Ovary (tissue), 7 donors: ENCODE measurements at regions not wholly inside any gene's neighbourhood (a gene's known extent, or its start where the extent isn't known, plus 50 kb on each side); places are given as distances from the start of the nearest gene placed in this dataset.

Experiments used
- DNase-seq, 5 donors: peaks; one replicate each; pipeline ENCODE4 v3.0.0-alpha.2; 2019 to 2020
- H3K27ac ChIP-seq, 2 donors: fragments of 200-600 bp; one replicate each; pipeline versions ENCODE4 v1.5.1 to v1.8.0; 2019 to 2022
- H3K27me3 ChIP-seq: fragments of 200-600 bp; one replicate; pipeline ENCODE4 v1.8.0; 2022
- H3K36me3 ChIP-seq: fragments of 200-600 bp; sonication (generic); one replicate; pipeline ENCODE4 v1.5.1; 2019
- H3K4me1 ChIP-seq: one replicate; pipeline ENCODE4 v1.8.1; 2013; ENCODE audit warnings: mild to moderate bottlenecking, moderate library complexity; ENCODE audit not compliant: insufficient read depth
- H3K4me3 ChIP-seq: fragments of 200-600 bp; sonication (generic); one replicate; pipeline ENCODE4 v1.5.1; 2017
- H3K9me3 ChIP-seq, 2 donors: fragments of 200-600 bp in 1 of 2; sonication (generic) in 1 of 2; one replicate each; pipeline versions ENCODE4 v1.5.1 to v1.8.1; 2013 to 2019; ENCODE audit warnings: mild to moderate bottlenecking in 1 of 2, moderate library complexity in 1 of 2
- EP300 ChIP-seq: sonication (generic); formaldehyde crosslinking; IDR thresholded peaks from one replicate; pipeline ENCODE4 v1.6.1; 2017; ENCODE audit warnings: antibody characterized with exemption
- POLR2A ChIP-seq: fragments of 450-650 bp; IDR thresholded peaks from one replicate; pipeline ENCODE4 v1.6.1; 2017; ENCODE audit warnings: antibody characterized with exemption, mild to moderate bottlenecking, moderate library complexity
- WGBS, 3 donors: extraction: QIAGEN DNeasy Blood & Tissue Kit in 1 of 3; methylation state at CpG; one replicate each; pipeline versions ENCODE4 v1.1.5 to v1.1.7; 2013 to 2017; 5-methylcytosine and 5-hydroxymethylcytosine counted together
- intact Hi-C, 4 donors: fragments of 100-400 bp; cut with DNase I; formaldehyde crosslinking; loops; one replicate each; pipeline versions ENCODE4 v1.11.0 to v1.15.1; 2022 to 2023
- TF ChIP-seq, protein P1 (sequence below), 3 donors: fragments of 450-650 bp in 2 of 3; fragments of 200-600 bp in 1 of 3; IDR thresholded peaks; one replicate each; pipeline versions ENCODE4 v1.5.1 to v1.8.0; 2016 to 2022; ENCODE audit warnings: antibody characterized with exemption in 3 of 3, mild to moderate bottlenecking in 1 of 3
- donor health status: DM: no; HTN: no; CAD: no; lungs with moderate emphysema.
- donor health status: DM: no; HTN: no; CAD: no.
- donor health status: Bipolar disorder and iron deficiency.
- donor health status: DM: no; HTN: no; CAD: no.
- donor health status: DM: yes; HTN: yes; CAD: no.

DNA sequence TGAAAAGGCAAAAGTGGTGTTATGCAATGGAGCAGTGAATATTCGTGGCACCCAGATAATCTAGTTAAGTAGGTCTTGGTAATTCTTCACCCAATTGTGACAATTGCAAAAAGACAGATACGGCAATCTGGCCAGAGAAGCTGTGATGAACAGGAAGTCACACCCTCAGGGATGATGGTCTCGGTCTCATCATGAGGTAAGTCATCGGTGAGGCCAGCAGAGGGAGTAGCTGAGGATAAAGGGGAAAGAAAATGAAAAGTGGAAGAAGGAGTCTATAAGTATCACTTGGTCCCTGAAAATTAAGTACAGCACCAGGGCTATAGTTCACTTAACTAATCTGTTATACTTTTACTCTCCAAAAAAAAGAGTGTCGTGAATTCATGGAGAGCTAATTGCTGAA lies 258.8 kb upstream of the NCAM2 start:
- no peak overlapping the region for H3K27ac ChIP-seq
- no peaks in the 10 kb centered on the region for H3K9me3 ChIP-seq
- no peaks in the 10 kb centered on the region for H3K36me3 ChIP-seq
- H3K4me3 ChIP-seq = no peak overlapping the region
- TF ChIP-seq EP300 = no peak
- TF ChIP-seq, protein P1, sequence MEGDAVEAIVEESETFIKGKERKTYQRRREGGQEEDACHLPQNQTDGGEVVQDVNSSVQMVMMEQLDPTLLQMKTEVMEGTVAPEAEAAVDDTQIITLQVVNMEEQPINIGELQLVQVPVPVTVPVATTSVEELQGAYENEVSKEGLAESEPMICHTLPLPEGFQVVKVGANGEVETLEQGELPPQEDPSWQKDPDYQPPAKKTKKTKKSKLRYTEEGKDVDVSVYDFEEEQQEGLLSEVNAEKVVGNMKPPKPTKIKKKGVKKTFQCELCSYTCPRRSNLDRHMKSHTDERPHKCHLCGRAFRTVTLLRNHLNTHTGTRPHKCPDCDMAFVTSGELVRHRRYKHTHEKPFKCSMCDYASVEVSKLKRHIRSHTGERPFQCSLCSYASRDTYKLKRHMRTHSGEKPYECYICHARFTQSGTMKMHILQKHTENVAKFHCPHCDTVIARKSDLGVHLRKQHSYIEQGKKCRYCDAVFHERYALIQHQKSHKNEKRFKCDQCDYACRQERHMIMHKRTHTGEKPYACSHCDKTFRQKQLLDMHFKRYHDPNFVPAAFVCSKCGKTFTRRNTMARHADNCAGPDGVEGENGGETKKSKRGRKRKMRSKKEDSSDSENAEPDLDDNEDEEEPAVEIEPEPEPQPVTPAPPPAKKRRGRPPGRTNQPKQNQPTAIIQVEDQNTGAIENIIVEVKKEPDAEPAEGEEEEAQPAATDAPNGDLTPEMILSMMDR (IDR thresholded peaks at IDR 0.05) = no peak
- no peak for TF ChIP-seq POLR2A
- H3K27me3 ChIP-seq = no peaks in the 10 kb centered on the region
- DNase-seq = no peak
- H3K4me1 ChIP-seq = no peaks in the 10 kb centered on the region
- intact Hi-C loops = no loop called here
- WGBS, 3 donors = 81 to 88% (median 86%) methylated on average over 5 of the region's 5 CpGs

DNA sequence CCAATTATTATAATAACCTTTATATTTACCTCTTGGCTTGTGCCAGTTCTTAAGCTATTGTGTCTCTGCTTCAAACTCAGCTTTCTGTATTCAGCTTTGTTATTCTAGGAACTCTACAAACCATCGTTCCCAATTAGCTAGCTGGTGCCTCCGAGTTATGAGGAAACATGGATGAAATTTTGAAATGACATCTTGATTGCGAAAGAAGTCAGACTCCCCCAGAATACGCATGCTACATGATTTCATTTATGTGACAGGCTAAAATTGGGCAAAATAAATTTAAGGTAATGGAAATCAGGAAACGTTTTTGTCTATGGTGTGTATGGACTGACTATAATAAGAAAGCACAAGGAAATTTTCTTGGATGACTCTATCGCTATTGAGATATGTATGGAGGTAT lies 256.8 kb upstream of the NCAM2 start:
- TF ChIP-seq EP300 = no peak
- TF ChIP-seq POLR2A = no peak
- TF ChIP-seq, protein P1 (IDR thresholded peaks at IDR 0.05) = no peak
- no peak for DNase-seq
- Histone ChIP-seq H3K27me3 (no peaks in the 10 kb centered on the region), H3K4me1 (no peaks in the 10 kb centered on the region), H3K27ac (no peak overlapping the region), H3K4me3 (no peak overlapping the region), H3K9me3 (no peaks in the 10 kb centered on the region), H3K36me3 (no peaks in the 10 kb centered on the region)
- intact Hi-C loops = no loop called here
- WGBS, 3 donors = 80 to 84% (median 80%) methylated on average over 6 of the region's 6 CpGs

DNA sequence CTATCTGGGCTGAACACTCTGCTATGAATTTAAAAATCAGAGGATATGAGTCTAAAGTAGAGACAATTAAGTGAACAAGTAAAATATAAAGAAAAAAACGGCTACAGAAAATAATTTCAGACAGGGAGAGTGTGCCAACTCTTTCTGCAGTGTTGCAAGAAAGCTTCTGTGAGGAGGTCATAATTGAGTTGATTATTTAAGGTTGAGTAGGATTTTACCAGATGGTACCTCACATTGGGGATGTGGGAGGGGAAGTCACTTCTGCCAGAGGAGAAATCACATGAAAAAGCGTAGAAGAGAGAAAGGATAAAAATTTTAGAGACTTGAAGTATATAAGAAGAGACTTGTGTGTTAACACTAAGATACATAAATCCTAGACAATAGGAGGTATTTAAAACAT lies 238.0 kb upstream of the NCAM2 start:
- no peak for DNase-seq
- WGBS, 3 donors = 26 to 33% (median 27%) methylated on average over 2 of the region's 2 CpGs
- intact Hi-C loops = loop anchor here in 1 of 4 donors (10.0 kb wide), 1 partner anchor 55 kb away; no protein-coding TSS in a partner anchor

DNA sequence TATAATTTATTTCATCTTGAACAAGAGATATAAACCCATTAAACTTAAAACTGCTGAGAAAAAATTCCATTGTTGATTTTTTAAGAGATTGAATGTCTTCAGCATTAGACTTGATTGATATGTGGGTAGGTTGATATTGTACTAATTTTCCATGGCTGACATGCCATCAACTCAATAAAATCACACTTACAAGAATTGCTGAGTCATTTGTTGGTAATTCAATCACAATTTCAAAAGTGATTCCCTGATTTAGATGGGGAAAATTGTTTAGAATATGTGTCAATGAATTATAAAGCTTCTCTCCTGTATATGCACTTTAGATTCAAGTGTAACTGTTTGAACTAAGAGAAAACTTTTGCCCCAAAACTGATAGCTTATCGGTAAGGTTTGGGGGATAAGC lies 223.5 kb upstream of the NCAM2 start:
- H3K27me3 ChIP-seq = no peaks in the 10 kb centered on the region
- DNase-seq = no peak
- H3K27ac ChIP-seq = no peak overlapping the region
- TF ChIP-seq POLR2A = no peak
- no peak for TF ChIP-seq EP300
- TF ChIP-seq, protein P1 (IDR thresholded peaks at IDR 0.05) = no peak
- no peak overlapping the region for H3K4me3 ChIP-seq
- intact Hi-C loops = no loop called here
- H3K4me1 ChIP-seq = no peaks in the 10 kb centered on the region
- 95 to 98% (median 96%) methylated on average over 1 of the region's 1 CpG for WGBS, 3 donors
- H3K36me3 ChIP-seq = no peaks in the 10 kb centered on the region
- no peaks in the 10 kb centered on the region for H3K9me3 ChIP-seq

More for the DNA sequence above, 238.0 kb upstream of the NCAM2 start:
- Histone ChIP-seq H3K4me3 (no peak overlapping the region), H3K27ac (no peak overlapping the region), H3K27me3 (no peaks in the 10 kb centered on the region), H3K36me3 (no peaks in the 10 kb centered on the region), H3K9me3 (no peaks in the 10 kb centered on the region), H3K4me1 (no peaks in the 10 kb centered on the region)
- TF ChIP-seq EP300 = no peak

DNA sequence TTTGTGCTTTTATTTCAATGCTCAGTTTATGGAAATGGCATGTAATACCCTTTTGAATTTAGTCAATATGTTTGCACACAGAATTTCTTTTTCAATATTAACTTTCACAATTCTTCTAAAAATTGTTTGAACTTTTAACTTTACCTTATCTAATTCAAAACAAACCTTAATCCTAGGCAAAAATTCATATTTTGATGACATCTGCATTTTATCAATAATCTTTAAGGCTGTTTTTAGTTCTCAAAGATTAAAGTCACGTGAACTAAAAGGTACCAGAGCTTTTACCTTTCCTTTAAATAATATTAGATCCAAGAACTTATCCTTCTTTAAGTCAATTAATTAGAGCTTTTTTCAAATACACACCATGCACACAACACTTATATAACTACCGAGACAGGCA lies 218.9 kb upstream of the NCAM2 start:
- H3K4me3 ChIP-seq = no peak overlapping the region
- WGBS, 3 donors = 61 to 69% (median 64%) methylated on average over 2 of the region's 2 CpGs
- no peak for DNase-seq
- no peaks in the 10 kb centered on the region for H3K9me3 ChIP-seq
- no peaks in the 10 kb centered on the region for H3K4me1 ChIP-seq
- intact Hi-C loops = no loop called here
- no peaks in the 10 kb centered on the region for H3K27me3 ChIP-seq
- TF ChIP-seq POLR2A (no peak), EP300 (no peak)
- TF ChIP-seq, protein P1 (IDR thresholded peaks at IDR 0.05) = no peak
- H3K36me3 ChIP-seq = no peaks in the 10 kb centered on the region
- no peak overlapping the region for H3K27ac ChIP-seq
